ENCODE measurements at regions not wholly inside any gene's neighbourhood (a gene's known extent, or its start where the extent isn't known, plus 50 kb on each side); places are given as distances from the start of the nearest gene placed in this dataset.
"Not testable (repeated sequence)": the region's sequence is repeated elsewhere in the genome, so short reads cannot be mapped to it uniquely, and the experiment has no call there.

- TF ChIP-seq POLR2A, POLR2AphosphoS5 (IDR thresholded peaks at IDR 0.05; ENCODE audit: low read depth, low read length): not testable (repeated sequence)
Observed at GRCh38 chr12:131304642-131305041, 350.9 kb downstream of the ADGRD1 start.

Measured in GM12892 (cell line).